Right ventricle myocardium inferior (tissue), 1 donor: ENCODE measurements at regions not wholly inside any gene's neighbourhood (a gene's known extent, or its start where the extent isn't known, plus 50 kb on each side); places are given as distances from the start of the nearest gene placed in this dataset.

Experiments used
- ATAC-seq: fragments of 200-7000 bp; cut with Tn5 transposase; one replicate; pipeline ENCODE4 v1.9.1; 2020; ENCODE audit warnings: mild to moderate bottlenecking, moderate library complexity
- DNase-seq: peaks from one replicate; pipeline ENCODE4 v3.0.0; 2021; ENCODE audit errors: missing footprints
- intact Hi-C: fragments of 100-400 bp; cut with DNase I; formaldehyde crosslinking; loops from one replicate; pipeline ENCODE4 v1.11.0; 2022
- donor health status: DM: no; HTN: yes; CAD: no; lungs with severe emphysema.

DNA sequence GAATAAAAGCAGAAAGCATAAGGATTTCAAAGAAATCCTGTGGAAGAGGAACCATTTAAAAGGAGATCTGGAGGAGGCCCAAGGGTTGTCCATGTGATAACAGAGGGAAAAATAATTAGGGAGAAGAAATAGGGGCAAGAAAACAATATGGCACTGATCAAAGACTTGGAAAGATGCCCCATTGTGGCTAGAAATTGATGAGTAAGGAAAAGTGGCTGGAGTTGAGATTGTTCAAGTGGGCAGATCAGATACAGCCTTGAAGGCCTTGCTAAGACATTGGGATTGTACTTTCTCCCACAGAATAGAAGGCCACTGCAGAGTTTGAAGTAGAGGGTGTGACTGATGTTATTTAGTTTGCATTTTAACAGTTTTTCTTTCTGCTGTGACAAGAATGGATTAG is 213.3 kb downstream of the CBLN4 start:
- no peak for DNase-seq
- ATAC-seq, result no peak
- intact Hi-C loops, result no loop called here

DNA sequence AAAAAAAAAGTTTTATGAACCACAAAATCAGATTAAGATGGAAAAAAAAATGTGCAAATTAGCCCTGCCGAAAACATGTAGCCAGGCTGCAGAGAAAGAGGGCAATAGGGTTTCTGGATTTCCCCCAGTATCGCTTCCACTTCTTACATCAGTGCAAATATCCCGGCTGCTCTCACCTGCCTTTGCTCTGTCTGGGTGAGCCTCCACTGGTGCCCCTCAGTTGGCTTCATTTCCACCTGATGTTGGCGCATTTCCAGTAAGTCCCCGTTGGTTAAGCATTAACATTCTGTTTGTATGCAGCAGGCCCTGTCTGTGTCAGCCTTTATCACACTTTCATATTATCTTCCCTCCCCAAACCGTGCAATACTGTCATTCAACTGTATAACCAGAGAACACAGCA is 215.1 kb downstream of the CBLN4 start:
- ATAC-seq (no peak), DNase-seq (no peak)
- intact Hi-C loops, result no loop called here

DNA sequence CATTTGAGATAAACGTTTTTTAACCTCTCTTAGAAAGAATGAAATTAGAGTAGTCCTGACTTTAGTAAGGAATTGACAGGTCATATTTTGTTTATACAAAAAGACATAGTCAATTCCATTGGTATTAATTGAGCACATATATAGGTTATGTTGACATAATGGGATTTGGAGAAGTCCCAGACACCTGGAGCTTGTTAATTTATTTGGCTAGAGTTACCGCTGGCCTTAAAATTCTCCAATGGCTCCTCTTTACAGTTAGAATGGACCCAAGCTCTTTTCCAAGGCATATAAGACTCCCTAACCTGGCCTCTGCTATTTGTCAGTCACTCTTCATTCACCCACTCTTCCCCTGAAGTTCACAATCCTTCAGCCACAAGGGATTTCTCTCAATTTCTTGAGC is 221.3 kb downstream of the CBLN4 start:
- intact Hi-C loops, result no loop called here
- no peak for ATAC-seq
- DNase-seq, result no peak

DNA sequence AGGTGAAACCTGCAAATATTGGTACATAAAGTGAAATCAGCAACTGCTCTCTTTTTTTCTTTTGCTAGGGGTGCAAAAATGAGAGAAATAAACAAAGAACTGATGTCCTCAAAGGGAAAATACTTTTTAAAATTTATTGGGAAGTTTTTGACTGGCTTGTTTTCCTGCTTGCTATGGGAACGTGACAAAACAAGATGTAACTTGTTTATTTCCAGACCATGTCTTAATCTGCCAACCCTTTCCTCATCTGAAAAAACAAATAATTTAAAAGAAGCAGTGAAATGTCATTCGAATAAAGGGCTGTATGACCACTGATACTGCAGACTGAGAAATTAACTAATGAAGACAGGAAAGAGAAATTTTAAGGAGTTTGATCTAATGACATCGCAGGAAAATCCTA is 221.9 kb downstream of the CBLN4 start:
- DNase-seq, result no peak
- intact Hi-C loops, result no loop called here
- ATAC-seq, result no peak

DNA sequence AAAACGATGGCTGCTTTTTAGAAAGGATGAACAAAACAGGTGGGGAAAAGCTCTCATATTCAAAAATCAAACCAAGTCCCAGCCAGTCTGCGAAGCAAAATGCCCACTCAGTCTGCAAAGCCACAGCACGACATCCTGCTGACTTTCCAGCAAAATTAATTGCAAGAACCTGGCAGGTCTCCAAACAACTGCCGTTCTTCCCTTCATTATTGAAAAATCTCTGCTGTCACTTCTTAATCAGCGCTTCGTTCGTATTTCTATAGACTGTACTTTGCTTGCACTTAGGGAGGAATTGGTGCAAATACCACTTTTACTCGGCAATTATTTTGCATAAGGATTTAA is 222.4 kb downstream of the CBLN4 start:
- DNase-seq, result no peak
- intact Hi-C loops, result no loop called here
- no peak for ATAC-seq

DNA sequence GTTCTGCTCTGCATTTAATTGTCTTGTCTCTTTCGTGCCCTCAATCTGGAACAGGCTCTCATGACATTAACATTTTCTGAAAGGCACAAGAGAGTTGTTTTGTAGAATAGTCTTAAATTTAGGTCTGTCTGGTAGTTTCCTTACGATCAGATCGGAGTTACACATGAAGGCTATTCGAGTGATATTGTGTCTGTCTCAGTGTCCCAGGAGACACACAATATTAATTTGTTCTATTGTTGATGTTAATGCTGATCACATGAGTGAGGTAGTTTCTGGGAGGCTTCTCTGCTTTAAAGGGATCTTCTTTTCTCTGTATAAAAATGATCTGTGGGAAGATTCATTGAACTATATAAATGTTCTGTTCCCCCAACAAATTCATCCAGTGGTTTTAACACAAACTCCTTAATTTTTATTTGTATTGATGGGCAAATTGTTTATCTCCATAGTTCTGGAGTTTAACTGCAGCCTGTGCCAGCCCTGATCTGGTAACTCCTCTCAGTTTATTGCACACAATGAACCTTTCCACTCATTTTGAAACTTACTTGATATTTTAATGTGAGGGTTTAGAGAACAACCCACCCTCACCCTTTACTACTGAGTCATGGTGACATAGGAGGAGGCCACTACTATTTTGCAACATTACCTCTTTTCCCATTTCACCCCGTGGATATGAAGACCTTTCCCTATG is 223.0 kb downstream of the CBLN4 start:
- no peak for DNase-seq
- ATAC-seq, result no peak
- intact Hi-C loops, result no loop called here

DNA sequence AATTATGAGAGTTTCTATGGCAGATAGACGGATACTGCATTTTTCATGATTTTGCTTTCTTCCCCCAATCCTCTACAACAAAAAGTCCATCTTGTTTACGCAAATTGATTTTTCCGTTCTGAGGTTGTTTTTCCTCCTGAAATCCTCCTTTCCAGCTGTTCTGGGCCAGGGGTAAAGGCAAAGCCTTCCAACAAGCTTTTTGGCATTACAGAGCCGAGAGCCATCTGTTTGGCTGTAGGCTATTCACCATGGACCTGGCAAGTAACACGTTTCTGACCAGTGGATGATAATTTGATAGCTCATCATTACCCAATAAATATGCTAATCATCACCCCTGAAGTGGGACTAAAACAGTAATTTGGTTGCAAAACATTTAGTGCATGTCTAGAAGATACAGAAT is 226.5 kb downstream of the CBLN4 start:
- ATAC-seq (no peak), DNase-seq (no peak)
- intact Hi-C loops, result no loop called here

DNA sequence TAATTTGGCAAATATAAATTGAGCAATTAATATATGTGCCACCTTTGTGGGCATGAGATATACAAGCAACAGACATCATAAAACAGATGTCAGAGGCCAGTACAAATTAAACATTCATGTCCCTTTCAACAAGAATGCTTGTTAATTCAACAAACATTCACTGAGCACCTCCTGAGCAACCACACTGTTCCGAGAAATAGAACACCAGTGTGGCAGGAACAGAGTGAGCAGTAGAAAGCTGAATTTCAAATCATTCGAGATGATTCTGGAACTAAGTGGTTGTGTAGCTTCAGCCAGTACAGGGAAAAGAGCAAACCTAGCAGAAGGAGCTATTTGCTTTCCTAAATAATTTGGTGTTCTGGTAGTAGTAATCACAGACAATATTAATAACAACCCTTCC is 227.7 kb downstream of the CBLN4 start:
- ATAC-seq (no peak), DNase-seq (no peak)
- intact Hi-C loops, result no loop called here

DNA sequence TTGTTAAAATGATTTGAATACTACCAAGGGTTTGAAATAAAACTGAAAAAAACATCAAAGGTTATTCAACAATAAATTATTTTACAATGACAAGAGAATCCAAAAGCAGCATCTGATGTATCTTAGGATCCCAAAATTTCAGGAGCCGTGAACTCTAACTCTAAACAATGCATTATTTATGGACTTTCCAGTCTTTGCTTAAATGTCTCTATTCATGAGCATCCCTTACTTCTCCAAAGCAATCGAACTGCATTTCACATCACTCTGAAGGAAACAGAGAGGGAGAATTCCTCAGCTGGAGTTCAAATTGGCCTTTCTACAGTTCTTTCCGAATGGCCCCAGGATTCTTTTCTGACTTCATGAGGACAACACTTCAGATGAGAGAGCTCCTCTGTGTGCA is 229.1 kb downstream of the CBLN4 start:
- ATAC-seq (no peak), DNase-seq (no peak)
- intact Hi-C loops, result no loop called here

DNA sequence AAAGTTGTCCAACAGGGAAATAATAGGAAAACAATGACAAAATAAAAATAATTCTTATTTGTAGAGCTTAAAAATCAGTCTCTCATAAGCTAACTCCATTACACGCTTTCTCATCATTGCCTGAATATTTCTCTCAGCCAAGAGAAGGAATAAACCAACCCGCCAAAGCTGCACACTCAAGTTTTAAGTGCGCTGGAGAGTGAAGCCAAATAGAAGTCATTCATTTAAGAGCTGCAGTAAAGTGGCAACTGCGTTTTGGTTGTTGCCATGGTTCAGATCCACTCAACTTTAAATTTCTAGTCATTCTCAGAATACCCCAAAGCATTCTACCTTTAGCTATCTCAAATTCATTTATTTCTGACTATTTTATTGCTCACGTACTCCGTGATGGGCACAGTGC is 230.7 kb downstream of the CBLN4 start:
- intact Hi-C loops, result no loop called here
- no peak for ATAC-seq
- no peak for DNase-seq

DNA sequence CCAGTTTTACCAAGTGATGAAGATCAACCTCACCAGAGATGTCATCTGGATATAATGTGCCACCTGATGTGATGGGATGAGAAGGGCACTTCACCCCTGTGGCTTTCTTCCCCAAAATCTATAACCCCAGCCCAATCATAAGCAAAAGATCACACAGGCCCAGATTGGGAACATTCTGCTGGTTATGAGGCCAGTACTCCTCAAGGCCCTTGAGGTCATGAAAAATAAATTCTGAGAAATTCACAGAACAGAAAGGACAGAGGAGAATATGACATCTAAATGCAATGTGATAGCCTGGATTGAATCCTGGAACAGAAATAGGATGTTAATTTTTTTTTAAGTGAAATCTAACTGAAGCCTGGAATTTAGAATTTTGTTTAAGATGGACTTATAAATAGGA is 243.5 kb downstream of the CBLN4 start:
- no peak for DNase-seq
- intact Hi-C loops, result no loop called here
- ATAC-seq, result no peak

DNA sequence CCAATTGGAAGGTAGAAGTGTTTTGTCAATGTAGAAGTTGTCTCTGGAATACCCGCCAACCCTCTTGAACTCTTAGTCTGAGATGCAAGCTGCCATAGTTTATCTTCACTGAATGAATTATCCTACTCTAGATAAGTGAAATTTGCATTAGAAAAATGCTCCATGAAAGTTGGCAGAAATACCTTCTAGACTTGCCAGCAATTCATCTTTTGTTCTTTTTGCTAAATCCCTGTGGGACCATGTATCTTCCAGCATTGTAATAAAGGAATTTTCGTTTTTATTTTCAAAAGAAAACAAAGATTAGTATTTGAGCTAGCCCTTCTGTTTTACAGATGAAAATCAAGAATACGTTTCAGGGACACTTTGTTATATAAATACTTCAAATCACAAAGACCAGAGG is 244.2 kb downstream of the CBLN4 start:
- ATAC-seq (no peak), DNase-seq (no peak)
- intact Hi-C loops, result no loop called here

DNA sequence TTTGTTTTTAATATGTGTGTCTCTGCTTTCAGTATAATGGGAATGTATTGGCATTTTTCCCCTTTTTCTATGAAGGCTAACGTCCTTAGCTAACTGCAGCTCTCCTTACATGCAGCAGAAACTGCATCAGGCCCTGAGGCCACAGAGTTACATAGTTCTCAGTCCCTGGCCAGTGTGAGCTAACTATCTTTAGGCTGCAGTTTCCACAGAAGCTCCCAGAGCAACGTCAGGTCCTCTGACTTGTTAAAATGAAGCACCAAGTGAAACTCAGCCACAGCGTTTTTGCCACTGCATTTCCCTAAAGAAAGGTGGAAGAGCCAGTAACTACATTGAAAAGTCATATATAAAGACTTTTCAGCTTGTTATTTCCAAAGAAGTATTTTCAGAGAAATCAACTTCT is 244.7 kb downstream of the CBLN4 start:
- DNase-seq (no peak), ATAC-seq (no peak)
- intact Hi-C loops, result no loop called here

DNA sequence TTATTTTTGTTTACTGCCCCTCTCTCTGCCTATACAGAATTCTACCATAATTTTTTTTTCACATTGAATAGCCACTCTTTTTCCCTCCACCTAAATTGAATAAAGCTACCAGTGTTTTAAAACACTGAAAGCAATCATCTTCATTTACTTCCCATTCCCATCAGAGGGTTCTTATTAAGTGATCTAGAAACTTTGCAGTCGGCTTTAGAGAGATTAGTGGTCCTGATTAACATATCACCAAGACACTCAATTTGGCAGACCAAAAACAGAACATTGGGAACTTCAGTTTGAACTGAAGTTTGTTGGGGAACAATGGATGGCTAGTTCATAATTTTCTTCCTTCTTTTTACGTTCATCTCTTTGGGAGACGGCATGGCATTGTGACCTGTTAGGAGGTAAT is 249.5 kb downstream of the CBLN4 start:
- no peak for ATAC-seq
- intact Hi-C loops, result no loop called here
- no peak for DNase-seq

DNA sequence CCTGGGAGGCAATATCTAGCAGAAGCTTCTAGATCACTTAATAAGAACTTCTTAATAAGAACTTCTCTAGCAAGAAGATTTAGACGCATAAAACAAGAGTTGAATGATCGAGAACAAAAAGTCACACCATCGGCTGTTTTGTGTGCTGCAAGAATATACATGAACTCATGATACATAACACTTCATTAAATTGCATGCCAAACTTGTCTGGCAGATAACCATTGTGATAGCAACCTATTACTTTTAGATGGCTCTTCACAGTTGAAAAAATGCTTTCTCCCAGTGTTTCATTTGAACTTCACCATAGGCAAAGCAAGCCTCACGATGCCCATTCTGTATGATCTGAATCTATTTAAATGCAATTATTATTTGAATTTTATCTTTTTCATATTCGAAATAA is 249.9 kb downstream of the CBLN4 start:
- DNase-seq (no peak), ATAC-seq (no peak)
- intact Hi-C loops, result no loop called here

DNA sequence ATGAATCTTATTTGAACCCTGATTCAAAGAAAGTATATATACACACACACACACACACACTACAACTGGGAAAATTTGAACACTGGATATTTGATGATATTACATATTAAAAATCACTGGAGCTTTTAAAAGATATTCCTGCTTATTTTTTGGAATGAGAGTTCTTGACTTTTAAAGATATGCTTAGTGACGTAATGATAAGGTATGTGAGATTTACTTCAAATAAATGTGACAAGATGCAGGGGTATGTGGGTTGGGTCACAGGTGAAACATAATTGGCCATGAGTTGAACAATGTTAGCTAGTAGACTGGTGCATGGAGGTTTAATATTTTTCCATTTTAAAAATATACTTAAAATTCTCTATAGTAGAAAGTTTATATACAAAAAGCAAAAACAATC is 258.6 kb downstream of the CBLN4 start:
- intact Hi-C loops, result no loop called here
- ATAC-seq, result no peak
- no peak for DNase-seq

DNA sequence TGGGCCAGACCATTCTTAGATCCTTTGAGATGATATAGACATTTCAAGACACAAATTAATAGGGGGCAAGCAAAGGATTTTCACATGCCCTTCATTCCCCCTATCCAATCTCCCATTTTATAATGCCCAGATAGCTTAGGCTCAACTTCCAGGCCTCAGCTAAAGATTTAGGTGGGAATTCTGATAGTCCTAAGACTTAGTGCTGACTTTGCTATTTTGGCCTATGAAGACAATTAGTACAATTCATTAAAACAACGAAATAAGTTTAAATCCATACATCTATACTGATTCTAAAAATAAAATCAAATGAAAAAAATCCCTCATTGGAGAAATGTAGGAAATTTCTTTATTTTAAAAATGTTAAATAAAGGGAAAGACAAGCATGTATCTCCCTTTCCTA is 259.5 kb downstream of the CBLN4 start:
- ATAC-seq (no peak), DNase-seq (no peak)
- intact Hi-C loops, result no loop called here

DNA sequence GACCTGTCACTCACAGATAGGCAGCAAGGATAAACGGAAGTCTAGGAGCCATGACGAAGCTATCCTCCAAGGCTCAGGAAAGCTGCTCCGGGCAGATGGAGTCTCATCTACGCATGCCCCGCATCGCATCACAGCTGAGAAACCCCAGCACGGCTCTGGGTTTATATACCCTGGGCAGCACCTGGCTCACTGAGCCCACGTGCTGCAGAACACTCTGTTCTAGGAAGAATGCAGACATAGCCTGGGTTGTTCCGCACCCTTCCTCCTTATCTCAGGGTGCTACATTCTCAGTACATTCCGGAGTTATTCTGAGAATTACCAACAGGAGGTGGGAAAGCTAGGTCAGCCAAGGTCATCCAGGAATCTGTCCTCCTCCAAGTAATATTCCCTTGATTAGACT is 260.4 kb downstream of the CBLN4 start:
- intact Hi-C loops, result no loop called here
- ATAC-seq (no peak), DNase-seq (no peak)

DNA sequence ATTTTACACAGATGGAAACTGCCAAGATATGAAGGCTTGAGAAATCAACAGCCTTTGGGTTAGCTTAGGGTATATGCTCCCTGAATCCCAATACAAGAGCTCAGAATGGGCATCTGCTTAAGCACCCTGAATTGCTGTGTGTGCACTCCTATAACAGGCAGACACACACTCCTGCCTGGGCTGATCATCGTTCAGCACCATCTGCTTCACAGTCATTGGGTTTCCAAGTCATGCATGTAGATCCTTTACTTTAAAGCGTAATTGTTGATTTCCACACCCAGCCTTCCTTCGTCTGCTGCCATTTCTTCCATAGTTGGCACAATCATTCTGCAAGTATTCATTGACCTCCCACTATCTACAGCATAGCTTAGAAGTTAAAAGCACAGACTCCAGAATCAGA is 263.5 kb downstream of the CBLN4 start:
- ATAC-seq (no peak), DNase-seq (no peak)
- intact Hi-C loops, result no loop called here

DNA sequence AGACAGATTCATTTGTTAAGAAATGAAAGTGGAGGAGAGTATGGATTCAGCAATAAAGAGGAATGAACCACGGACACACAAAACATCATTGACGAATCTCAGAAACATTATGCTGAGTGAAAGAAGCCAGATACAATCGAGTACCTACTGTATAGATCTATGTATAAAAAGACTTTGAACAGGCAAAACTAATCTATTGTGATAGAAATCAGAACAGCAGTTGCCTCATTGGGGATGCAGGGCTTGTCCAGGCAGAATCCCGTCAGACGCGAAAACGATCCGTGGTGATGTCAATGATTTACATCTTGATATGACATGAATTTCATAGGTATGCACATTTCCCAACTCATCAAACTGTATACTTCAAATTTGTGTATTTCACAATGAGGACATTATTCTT is 265.2 kb downstream of the CBLN4 start:
- DNase-seq (no peak), ATAC-seq (no peak)
- intact Hi-C loops, result no loop called here

DNA sequence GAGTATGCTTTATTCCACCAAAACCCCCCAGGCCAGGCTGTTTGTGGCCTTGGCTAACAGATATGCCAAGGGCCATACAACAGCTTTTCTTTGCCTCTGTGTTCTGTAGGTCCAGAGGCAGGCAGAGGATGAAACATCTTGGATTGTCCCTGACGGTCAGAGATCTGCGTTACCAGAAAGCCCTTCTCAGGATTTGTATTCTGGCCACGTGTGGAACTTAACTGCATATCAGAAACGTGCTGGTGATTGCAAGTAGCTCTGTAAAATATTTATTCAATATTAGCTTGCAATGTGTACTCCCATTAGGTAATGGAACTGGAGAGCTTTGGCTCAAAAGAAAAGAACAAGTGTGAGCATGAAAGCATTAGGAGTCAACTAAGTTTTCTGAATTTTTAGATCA is 275.0 kb downstream of the CBLN4 start:
- DNase-seq (no peak), ATAC-seq (no peak)
- intact Hi-C loops, result no loop called here

DNA sequence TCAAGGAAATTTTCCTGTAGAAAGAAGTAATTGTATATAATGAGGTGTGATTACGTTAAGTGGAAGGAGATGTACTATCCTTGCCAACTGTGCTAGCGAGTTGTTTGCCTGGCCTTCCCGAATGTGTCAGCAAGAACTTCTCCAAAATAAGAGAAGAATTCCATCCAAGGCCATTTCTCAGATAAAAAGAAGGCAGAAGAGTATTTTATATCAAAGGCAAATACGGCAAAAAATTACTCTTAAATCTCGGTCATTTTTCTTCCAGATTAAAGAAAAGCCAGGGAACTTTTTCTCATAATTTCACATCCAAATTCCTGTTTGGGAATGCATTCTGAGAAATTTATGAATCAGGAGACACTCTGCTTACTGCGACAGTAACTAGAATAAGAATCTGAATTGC is 290.6 kb downstream of the CBLN4 start:
- DNase-seq (no peak), ATAC-seq (no peak)
- intact Hi-C loops, result no loop called here
